ENCODE measurements at regions not wholly inside any gene's neighbourhood (a gene's known extent, or its start where the extent isn't known, plus 50 kb on each side); places are given as distances from the start of the nearest gene placed in this dataset.

DNA sequence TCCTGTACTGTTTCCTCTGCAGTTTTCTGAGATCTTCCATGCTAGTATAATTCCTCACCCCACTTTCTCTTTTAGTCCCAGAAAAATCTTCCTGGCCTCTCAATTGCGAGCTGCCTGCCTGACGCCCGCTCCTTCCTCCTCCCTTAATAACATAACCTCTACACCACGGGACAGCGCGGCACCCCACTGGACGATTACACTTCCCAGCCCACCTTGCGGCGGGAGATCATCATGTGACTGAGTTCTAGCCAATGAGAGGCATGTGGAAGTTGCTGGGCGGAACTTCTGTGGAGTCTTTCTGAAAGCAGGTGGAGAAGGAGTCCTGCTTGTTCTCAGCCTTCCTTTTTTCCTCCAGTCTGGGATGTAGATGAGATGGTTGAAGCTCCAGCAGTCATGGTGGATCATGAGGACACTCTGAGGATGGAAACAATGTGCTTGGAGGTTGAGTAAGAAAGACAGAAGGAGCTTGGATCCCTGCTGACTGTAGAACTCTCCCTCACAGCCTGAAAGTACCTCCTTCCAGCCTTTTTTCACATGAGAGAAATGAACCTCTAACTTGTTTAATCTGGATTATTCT lies 133.6 kb upstream of the VRK1 start:
- H3K27me3 ChIP-seq, result no peaks in the 10 kb centered on the region
- 80 to 93% methylated on average over 10 of the region's 10 CpGs for WGBS, 2 donors
- intact Hi-C loops (cut with DNase I), result no loop called here
- H3K4me3 ChIP-seq, result no peak overlapping the region
- DNase-seq, result no peak
- no peak for TF ChIP-seq CTCF (IDR thresholded peaks at IDR 0.05)
- TF ChIP-seq EP300 (IDR thresholded peaks at IDR 0.05), result no peak
- no peaks in the 10 kb centered on the region for H3K9me3 ChIP-seq
- H3K4me1 ChIP-seq, result no peaks in the 10 kb centered on the region
- H3K36me3 ChIP-seq, result no peaks in the 10 kb centered on the region
- H3K27ac ChIP-seq, result no peak overlapping the region

DNA sequence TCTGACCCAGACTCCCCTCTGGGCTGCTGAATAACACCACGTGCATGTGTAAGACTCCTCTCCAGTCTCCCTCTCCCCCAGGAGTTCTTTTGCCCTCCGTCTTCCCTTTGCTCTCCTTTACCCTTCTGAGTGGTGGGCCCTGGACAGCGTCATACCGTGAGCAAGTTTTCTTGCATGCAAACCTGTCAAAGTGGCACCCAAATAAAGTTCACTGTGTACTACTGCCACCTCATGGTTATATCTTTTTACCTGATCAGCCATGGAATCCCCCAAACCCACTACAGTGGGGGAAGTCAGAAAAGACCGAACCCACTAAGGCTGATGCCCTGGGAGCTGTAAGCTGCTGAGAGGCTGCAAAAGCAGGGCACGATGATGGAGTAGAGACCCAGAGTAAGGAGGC lies 131.1 kb upstream of the VRK1 start:
- Histone ChIP-seq H3K27me3 (no peaks in the 10 kb centered on the region), H3K36me3 (no peaks in the 10 kb centered on the region), H3K9me3 (no peaks in the 10 kb centered on the region), H3K4me3 (no peak overlapping the region), H3K27ac (no peak overlapping the region), H3K4me1 (no peaks in the 10 kb centered on the region)
- DNase-seq, result no peak
- no peak for TF ChIP-seq POLR2AphosphoS5 (IDR thresholded peaks at IDR 0.05)
- intact Hi-C loops (cut with DNase I), result no loop called here
- 73% methylated on average over 6 of the region's 6 CpGs for WGBS, 2 donors

GRCh38 chr14:96670391-96670790 lies 126.8 kb upstream of the VRK1 start:
- no peak for DNase-seq
- Histone ChIP-seq H3K4me1 (no peaks in the 10 kb centered on the region), H3K27me3 (peaks cover 0 to 6% (median 0%) of the 10 kb centered on the region in 3 donors), H3K36me3 (no peaks in the 10 kb centered on the region), H3K9me3 (no peaks in the 10 kb centered on the region), H3K4me3 (no peak overlapping the region), H3K27ac (no peak overlapping the region)
- TF ChIP-seq CTCF (IDR thresholded peaks at IDR 0.05) (no peak), POLR2AphosphoS5 (IDR thresholded peaks at IDR 0.05) (no peak), EP300 (IDR thresholded peaks at IDR 0.05) (no peak), POLR2A (IDR thresholded peaks at IDR 0.05) (no peak)
- WGBS, 2 donors, result 82 to 87% methylated on average over 2 of the region's 2 CpGs
- intact Hi-C loops (cut with DNase I), result no loop called here

DNA sequence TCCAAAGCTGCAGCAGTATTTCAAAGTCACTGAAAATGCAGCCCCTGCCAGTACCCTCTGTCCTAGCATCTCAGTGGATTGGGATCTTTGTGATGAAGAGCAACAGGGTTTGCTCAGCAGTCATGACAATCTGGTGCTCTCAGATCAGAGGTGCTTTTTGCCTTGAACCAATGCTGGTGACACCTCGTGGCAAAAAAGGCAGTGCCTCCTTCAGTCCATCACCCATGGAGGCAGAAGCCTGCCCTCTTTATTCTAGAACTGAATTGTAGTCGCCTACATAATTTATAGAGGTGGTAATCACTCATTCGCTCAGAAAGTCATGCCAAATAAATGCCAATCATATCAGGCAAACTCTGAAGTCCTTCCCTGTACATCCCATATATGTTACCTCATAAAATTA lies 126.0 kb upstream of the VRK1 start:
- H3K4me3 ChIP-seq, result no peak overlapping the region
- TF ChIP-seq POLR2A (IDR thresholded peaks at IDR 0.05) (no peak), CTCF (IDR thresholded peaks at IDR 0.05) (no peak), POLR2AphosphoS5 (IDR thresholded peaks at IDR 0.05) (no peak), EP300 (IDR thresholded peaks at IDR 0.05) (no peak)
- DNase-seq, result no peak
- H3K27me3 ChIP-seq, result peaks cover 0 to 7% (median 0%) of the 10 kb centered on the region in 3 donors
- intact Hi-C loops (cut with DNase I), result no loop called here
- H3K36me3 ChIP-seq, result no peaks in the 10 kb centered on the region
- H3K27ac ChIP-seq, result no peak overlapping the region
- no peaks in the 10 kb centered on the region for H3K4me1 ChIP-seq
- 50 to 69% methylated on average over 3 of the region's 3 CpGs for WGBS, 2 donors
- H3K9me3 ChIP-seq, result no peaks in the 10 kb centered on the region

- Histone ChIP-seq H3K27ac (no peak overlapping the region), H3K27me3 (peaks cover 0 to 7% (median 0%) of the 10 kb centered on the region in 3 donors)
These were observed 123.5 kb upstream of the VRK1 start for GRCh38 chr14:96673706-96674105.

GRCh38 chr14:96674121-96674520 lies 123.1 kb upstream of the VRK1 start:
- Histone ChIP-seq H3K27ac (no peak overlapping the region), H3K4me3 (no peak overlapping the region), H3K4me1 (no peaks in the 10 kb centered on the region), H3K9me3 (no peaks in the 10 kb centered on the region), H3K36me3 (no peaks in the 10 kb centered on the region), H3K27me3 (peaks cover 0 to 7% (median 0%) of the 10 kb centered on the region in 3 donors)
- 89% methylated on average over 3 of the region's 3 CpGs for WGBS, 2 donors
- intact Hi-C loops (cut with DNase I), result no loop called here
- no peak for DNase-seq
- TF ChIP-seq CTCF (IDR thresholded peaks at IDR 0.05) (no peak), POLR2A (IDR thresholded peaks at IDR 0.05) (no peak), POLR2AphosphoS5 (IDR thresholded peaks at IDR 0.05) (no peak), EP300 (IDR thresholded peaks at IDR 0.05) (no peak)

More at GRCh38 chr14:96673706-96674105, 123.5 kb upstream of the VRK1 start:
- intact Hi-C loops (cut with DNase I), result no loop called here
- no peak for TF ChIP-seq EP300 (IDR thresholded peaks at IDR 0.05)
- 89 to 92% methylated on average over 4 of the region's 4 CpGs for WGBS, 2 donors
- H3K4me1 ChIP-seq, result no peaks in the 10 kb centered on the region
- H3K36me3 ChIP-seq, result no peaks in the 10 kb centered on the region
- DNase-seq, result no peak
- H3K4me3 ChIP-seq, result no peak overlapping the region
- H3K9me3 ChIP-seq, result no peaks in the 10 kb centered on the region
